Tibial nerve (tissue), 3 donors: ENCODE measurements at regions not wholly inside any gene's neighbourhood (a gene's known extent, or its start where the extent isn't known, plus 50 kb on each side); places are given as distances from the start of the nearest gene placed in this dataset.

Experiments used
- POLR2A ChIP-seq, 2 donors: fragments of 450-650 bp; IDR thresholded peaks; one replicate each; pipeline ENCODE4 v1.6.1; 2017; ENCODE audit warnings: antibody characterized with exemption in 2 of 2, mild to moderate bottlenecking in 2 of 2, moderate library complexity in 2 of 2
- TF ChIP-seq, protein P1 (sequence below), 5 experiments: fragments of 200-600 bp in 3 of 5; fragments of 450-650 bp in 2 of 5; sonication (generic) in 3 of 5; IDR thresholded peaks; one replicate each; pipeline ENCODE4 v1.5.1; 2016 to 2019; ENCODE audit warnings: antibody characterized with exemption in 5 of 5, mild to moderate bottlenecking in 3 of 5, moderate library complexity in 2 of 5

DNA sequence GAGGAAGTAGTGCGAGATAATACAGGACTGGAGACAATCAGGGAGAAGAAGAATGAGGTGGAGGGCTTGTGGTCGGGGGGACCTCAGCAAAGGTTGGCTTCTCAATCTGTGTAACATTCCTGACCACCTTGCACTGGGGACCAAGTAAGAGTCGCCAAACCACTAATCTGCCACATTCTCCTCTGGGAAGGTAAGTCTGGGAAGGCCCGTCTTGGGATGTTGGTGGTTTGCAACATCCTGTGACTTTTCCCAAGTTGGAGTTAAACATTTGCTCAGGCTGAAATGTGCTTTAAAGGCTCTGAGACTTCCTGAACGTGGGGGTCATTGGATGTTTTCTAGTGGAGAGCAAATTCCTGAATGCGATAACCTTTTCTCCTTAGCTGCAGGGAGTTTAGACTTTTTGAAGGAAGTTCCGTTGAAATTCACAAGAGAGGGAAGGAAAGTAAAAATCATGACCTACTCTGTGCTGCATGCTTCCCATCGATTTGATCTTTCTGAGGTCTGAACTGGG is 325.9 kb downstream of the RPS6KC1 start:
- TF ChIP-seq, protein P1, sequence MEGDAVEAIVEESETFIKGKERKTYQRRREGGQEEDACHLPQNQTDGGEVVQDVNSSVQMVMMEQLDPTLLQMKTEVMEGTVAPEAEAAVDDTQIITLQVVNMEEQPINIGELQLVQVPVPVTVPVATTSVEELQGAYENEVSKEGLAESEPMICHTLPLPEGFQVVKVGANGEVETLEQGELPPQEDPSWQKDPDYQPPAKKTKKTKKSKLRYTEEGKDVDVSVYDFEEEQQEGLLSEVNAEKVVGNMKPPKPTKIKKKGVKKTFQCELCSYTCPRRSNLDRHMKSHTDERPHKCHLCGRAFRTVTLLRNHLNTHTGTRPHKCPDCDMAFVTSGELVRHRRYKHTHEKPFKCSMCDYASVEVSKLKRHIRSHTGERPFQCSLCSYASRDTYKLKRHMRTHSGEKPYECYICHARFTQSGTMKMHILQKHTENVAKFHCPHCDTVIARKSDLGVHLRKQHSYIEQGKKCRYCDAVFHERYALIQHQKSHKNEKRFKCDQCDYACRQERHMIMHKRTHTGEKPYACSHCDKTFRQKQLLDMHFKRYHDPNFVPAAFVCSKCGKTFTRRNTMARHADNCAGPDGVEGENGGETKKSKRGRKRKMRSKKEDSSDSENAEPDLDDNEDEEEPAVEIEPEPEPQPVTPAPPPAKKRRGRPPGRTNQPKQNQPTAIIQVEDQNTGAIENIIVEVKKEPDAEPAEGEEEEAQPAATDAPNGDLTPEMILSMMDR (IDR thresholded peaks at IDR 0.05): no peak
- no peak for TF ChIP-seq POLR2A (IDR thresholded peaks at IDR 0.05)
